NCI-H748 treated with DMSO at 0.1 percent for 48 hours (cell line): ENCODE measurements at regions not wholly inside any gene's neighbourhood (a gene's known extent, or its start where the extent isn't known, plus 50 kb on each side); places are given as distances from the start of the nearest gene placed in this dataset.
"Not testable (repeated sequence)": the region's sequence is repeated elsewhere in the genome, so short reads cannot be mapped to it uniquely, and the experiment has no call there.

Source experiments
- DNase-seq: peaks from one replicate; lab custom pipeline; 2025; lab: John Stamatoyannopoulos, UW

- no peak for DNase-seq
Observed at GRCh38 chr19:31529121-31529520, 179.9 kb upstream of the TSHZ3 start.

GRCh38 chr19:31530781-31531180 is 181.5 kb upstream of the TSHZ3 start:
- no peak for DNase-seq

DNA sequence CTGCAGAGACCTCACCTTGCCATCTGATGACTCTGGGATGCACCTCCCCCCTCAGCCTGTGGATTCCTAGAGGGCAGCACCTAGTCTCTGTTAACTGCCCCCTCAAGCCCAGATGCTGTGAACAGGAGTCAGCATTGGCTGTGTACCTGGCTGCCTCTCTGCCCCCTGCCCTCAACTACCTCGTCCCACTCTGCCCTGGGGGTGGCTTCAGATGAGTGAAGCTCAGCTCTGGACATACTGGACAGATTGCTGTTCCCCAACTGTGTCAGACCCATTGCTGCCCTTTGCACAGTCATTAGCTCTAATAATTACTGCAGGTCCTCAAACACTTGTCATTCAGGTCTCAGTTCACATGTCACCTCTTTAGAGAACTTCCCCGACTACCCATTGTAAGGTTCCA is 182.1 kb upstream of the TSHZ3 start:
- DNase-seq, result no peak

GRCh38 chr19:31532034-31532433 is 182.8 kb upstream of the TSHZ3 start:
- no peak for DNase-seq

GRCh38 chr19:31533114-31533513 is 183.9 kb upstream of the TSHZ3 start:
- no peak for DNase-seq

DNA sequence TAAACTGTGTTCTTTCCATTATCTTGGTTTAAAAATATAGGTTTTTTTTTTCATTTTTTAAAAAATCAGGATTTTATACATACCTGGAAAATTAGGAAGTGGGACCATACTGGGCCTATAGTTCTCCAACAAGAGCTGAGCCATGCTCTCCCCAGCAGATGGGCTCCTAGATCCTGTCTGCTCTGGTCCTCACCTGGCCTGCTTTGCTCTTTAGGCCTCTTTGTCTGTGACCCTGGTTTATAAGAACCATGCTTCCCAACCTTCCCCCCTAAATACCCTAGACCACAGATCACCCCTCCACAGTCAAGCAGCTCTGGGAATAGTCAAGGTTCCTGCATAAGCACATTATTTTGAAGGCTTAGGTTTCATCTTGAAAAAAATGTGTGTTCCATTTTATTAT is 185.0 kb upstream of the TSHZ3 start:
- DNase-seq, result no peak

- no peak for DNase-seq
Observed at GRCh38 chr19:31534786-31535657, 185.8 kb upstream of the TSHZ3 start.

GRCh38 chr19:31535691-31536460 is 186.6 kb upstream of the TSHZ3 start:
- DNase-seq, result no peak

DNA sequence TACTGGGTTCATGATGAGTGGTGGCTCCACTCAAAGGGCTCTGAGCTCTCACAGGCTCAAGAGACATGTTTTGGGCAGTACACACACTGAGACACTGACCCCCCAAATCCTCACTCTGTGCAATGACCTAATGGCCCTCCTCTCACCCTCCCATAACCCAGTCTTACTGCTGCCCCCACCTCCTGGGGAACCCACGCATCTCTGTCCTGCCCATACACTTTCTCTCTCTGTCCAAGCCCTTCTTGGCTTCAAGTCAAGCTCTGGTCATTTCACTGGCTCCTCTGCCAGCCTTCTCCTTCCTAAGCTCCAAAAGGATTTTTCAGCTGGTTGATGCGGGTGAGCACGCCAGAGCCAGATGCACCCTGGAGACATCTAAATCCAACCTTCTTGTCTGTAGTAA is 187.9 kb upstream of the TSHZ3 start:
- no peak for DNase-seq

GRCh38 chr19:31537902-31538301 is 188.7 kb upstream of the TSHZ3 start:
- not testable (repeated sequence) for DNase-seq

DNA sequence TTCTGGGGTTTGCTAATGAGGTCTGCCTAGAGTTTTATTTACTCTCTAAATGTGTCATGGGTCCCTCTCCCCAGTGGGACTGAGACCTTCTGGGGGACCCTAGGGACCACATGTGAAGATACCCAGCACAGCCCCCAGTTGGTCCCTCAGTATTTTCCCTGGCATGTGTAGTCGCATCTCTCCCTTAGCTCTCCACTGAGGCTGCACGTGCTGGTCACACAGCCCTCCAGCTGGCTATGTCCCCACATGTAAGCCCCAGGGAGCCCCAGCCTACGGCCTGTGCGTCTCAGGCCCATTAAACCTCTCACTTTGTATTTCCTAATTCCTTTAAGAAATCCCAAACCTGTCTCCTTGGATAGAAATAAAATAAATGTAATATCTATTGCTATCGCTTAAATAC is 189.6 kb upstream of the TSHZ3 start:
- no peak for DNase-seq

DNA sequence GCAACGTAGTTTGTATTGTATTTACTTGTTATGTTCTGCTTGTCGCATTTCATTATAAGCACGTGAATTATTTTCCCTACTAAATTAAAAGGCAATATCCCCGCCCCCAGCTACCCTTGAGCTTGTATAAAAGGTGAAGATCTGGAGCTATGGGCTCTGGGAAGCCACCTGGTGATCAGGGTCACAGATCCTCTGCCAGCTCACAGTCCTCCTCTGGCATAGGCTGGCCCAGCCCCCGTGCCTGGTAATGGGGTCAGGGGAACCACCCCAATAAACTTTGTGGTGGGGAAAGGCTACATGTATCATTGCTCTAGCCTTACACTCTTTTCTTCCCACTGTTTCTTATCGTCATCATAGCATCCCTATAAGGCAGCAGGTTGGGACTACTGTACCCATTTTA is 190.2 kb upstream of the TSHZ3 start:
- DNase-seq, result no peak

- no peak for DNase-seq
Observed at GRCh38 chr19:31541396-31541795, 192.2 kb upstream of the TSHZ3 start.

DNA sequence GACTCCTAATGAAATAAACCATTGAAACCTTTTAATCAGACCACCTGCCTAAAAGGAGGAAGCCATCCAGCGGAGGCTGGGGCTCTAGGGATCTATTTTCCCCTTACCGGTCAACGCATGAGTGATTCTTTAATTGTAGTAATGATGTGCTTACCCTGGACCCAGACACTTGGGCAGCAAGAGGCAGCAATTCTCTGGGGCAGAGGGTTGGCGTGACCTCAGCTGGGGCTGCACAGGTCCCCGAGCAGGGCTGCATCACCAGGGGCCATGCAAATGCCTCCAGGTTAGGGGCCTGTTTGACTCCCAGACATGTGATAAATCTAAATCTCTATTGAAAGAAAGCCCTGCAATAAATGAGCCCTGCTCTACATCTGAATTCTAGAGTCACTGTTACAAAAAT is 194.2 kb upstream of the TSHZ3 start:
- no peak for DNase-seq

GRCh38 chr19:31545777-31546176 is 196.5 kb upstream of the TSHZ3 start:
- no peak for DNase-seq

GRCh38 chr19:31546205-31546960 is 197.1 kb upstream of the TSHZ3 start:
- no peak for DNase-seq

DNA sequence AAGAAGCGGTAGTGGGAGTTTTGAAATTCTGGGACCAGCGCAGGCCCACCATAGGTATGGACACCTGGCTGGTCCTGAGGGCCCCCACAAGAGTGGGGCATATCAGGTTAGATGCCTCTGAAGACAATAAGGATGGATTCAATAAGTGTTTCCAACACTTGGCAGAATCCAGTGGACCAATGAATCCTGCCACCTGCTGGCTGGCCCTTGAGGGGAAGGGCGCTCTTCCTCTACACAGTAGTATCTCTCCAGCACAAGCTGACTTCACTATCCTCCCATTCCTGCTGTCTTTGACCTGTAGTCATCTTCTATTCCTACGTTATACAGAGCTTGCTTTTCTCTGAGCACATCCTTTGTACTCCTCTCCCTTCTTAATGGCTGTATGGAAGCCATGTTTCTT is 199.7 kb upstream of the TSHZ3 start:
- DNase-seq, result no peak

GRCh38 chr19:31553112-31553845 is 204.0 kb upstream of the TSHZ3 start:
- no peak for DNase-seq

GRCh38 chr19:31553846-31554215 is 204.6 kb upstream of the TSHZ3 start:
- DNase-seq, result no peak

DNA sequence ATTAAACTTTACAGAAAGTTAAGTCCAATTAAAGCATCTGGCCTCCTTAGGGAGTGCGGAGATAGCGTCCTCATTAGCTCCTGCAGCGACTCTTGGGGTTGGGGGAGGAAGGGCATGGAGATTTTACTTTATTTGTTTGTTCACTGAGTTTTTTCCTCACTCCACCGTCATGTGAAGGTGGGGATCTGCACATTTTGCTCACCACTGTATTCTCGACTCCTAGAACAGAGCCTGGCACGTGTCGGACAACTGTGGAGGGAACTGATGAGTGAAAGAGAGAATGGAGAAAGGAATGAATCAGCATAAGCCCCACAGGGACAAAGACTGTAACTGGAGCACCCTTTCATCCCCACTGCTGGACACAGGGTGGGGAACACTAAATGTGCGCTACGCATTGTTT is 205.1 kb upstream of the TSHZ3 start:
- DNase-seq, result no peak

DNA sequence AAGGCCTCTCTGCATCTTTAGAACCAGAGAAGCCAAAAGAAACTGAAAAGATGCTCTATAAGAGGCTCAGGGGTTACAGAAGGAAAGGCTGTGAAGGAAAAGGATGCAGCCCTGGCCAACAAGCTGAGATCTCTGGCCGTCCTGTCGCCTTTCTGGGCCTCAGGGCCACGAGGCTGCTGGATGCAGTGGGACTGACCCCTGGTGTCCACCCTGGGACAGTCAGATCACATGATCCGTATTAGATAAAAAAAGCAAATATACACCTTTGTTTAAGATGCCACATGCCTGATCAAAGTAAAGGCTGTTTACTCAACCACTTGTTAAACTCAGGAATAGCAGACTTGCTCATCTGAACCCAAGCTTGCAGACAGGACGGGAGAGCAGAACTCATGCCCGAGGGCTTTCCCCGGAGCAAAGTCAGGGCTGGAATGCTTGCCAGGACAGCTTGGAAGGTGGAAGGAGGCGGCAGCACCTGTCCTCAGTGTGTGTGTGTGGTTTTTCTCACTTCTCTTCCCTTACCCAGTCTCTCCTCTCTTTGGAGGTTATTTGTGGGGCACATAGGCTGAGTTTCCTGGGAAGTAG is 206.5 kb upstream of the TSHZ3 start:
- DNase-seq, result no peak

DNA sequence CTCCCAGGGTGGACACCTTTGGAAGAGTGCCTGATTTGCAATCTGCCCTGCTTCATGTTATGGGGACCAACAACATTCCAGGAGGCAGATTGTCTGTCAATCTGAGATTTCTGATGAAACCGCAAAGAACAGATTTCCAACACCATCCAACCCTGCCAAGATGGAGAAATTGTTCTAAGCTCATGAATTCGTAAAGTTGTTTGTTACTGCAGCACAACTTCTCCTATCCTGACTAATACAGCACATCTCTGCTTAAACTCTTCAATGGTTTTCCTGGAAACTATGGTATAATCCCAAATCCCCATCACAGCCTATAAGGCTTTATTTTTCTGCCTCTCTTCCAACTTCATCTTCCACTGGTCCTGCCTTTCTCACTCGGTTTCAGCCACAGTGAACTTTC is 210.3 kb upstream of the TSHZ3 start:
- DNase-seq, result no peak
